B cell (primary cell): ENCODE measurements at regions not wholly inside any gene's neighbourhood (a gene's known extent, or its start where the extent isn't known, plus 50 kb on each side); places are given as distances from the start of the nearest gene placed in this dataset.

Source experiments
- CTCF ChIP-seq: fragments of 200-600 bp; IDR thresholded peaks from one replicate; pipeline ENCODE4 v1.8.0; 2022; ENCODE audit warnings: antibody characterized with exemption, mild to moderate bottlenecking
- EZH2 ChIP-seq: IDR thresholded peaks from 2 replicates; pipeline ENCODE4 v1.6.1; 2012; ENCODE audit warnings: borderline replicate concordance, low read depth, mild to moderate bottlenecking, moderate library complexity, low read length; ENCODE audit not compliant: insufficient read depth, poor library complexity, severe bottlenecking

- TF ChIP-seq EZH2 = no peak
- TF ChIP-seq CTCF = no peak
These were observed 142.0 kb downstream of the RBMX2 start for GRCh38 chrX:130543603-130544325.
